Adrenal gland (tissue), 5 donors: ENCODE measurements at regions not wholly inside any gene's neighbourhood (a gene's known extent, or its start where the extent isn't known, plus 50 kb on each side); places are given as distances from the start of the nearest gene placed in this dataset.

Experiments
- CTCF ChIP-seq, 6 experiments: fragments of 450-650 bp in 4 of 6; fragments of 200-600 bp in 2 of 6; sonication (generic) in 1 of 6; IDR thresholded peaks; 1 replicate in 5 of 6; 2 replicates in 1 of 6; pipeline versions ENCODE4 v1.5.1 to v1.8.0; 2016 to 2021; ENCODE audit warnings: antibody characterized with exemption in 6 of 6, mild to moderate bottlenecking in 2 of 6, moderate library complexity in 1 of 6
- POLR2A ChIP-seq, 2 donors: fragments of 450-650 bp; IDR thresholded peaks; one replicate each; pipeline ENCODE4 v1.6.1; 2017; ENCODE audit warnings: antibody characterized with exemption in 2 of 2, mild to moderate bottlenecking in 2 of 2, moderate library complexity in 1 of 2
- donor health status: DM: no; HTN: no; CAD: no.

GRCh38 chr4:155491336-155492120, 114.8 kb upstream of the MAP9 start:
- TF ChIP-seq CTCF (IDR thresholded peaks at IDR 0.05) (no peak), POLR2A (IDR thresholded peaks at IDR 0.05) (no peak)
